Kidney (tissue), 13 donors: ENCODE measurements at regions not wholly inside any gene's neighbourhood (a gene's known extent, or its start where the extent isn't known, plus 50 kb on each side); places are given as distances from the start of the nearest gene placed in this dataset.
"Not testable (repeated sequence)": the region's sequence is repeated elsewhere in the genome, so short reads cannot be mapped to it uniquely, and the experiment has no call there.

Experiments used
- DNase-seq, 5 donors: peaks; one replicate each; pipeline ENCODE4 v3.0.0-alpha.2; 2013 to 2020
- FAIRE-seq: peaks from 2 replicates; lab custom pipeline; 2012; peaks lifted over from hg19 to GRCh38; lab: Jason Lieb, UNC
- H3K27ac ChIP-seq, 2 donors: one replicate each; pipeline ENCODE4 v1.7.0; 2013; ENCODE audit warnings: low read depth in 2 of 2, low read length in 2 of 2, inconsistent platforms in 1 of 2
- H3K27me3 ChIP-seq: one replicate; pipeline ENCODE4 v1.7.1; 2013; ENCODE audit warnings: low read length, inconsistent platforms; ENCODE audit not compliant: control insufficient read depth, insufficient read depth
- H3K36me3 ChIP-seq, 3 donors: one replicate each; pipeline versions ENCODE4 v1.7.0 to v1.7.1; 2013; ENCODE audit warnings: low read length in 3 of 3, control low read depth in 1 of 3, inconsistent platforms in 1 of 3; ENCODE audit not compliant: insufficient read depth in 3 of 3, control insufficient read depth in 2 of 3
- H3K4me1 ChIP-seq, 3 donors: one replicate each; pipeline versions ENCODE4 v1.7.0 to v1.7.1; 2013; ENCODE audit warnings: low read length in 3 of 3, inconsistent platforms in 1 of 3, low read depth in 1 of 3; ENCODE audit not compliant: control insufficient read depth in 2 of 3, insufficient read depth in 2 of 3
- H3K4me3 ChIP-seq, 3 donors: one replicate each; pipeline versions ENCODE4 v1.7.0 to v1.8.1; 2013; ENCODE audit warnings: low read length in 3 of 3, control low read depth in 1 of 3, inconsistent platforms in 1 of 3
- H3K9ac ChIP-seq, 3 donors: one replicate each; pipeline versions ENCODE4 v1.7.0 to v1.7.1; 2013; ENCODE audit warnings: low read length in 3 of 3, control low read depth in 1 of 3, inconsistent platforms in 1 of 3
- H3K9me3 ChIP-seq, 3 donors: one replicate each; pipeline versions ENCODE4 v1.7.0 to v1.7.1; 2013; ENCODE audit warnings: low read length in 3 of 3, control low read depth in 1 of 3, inconsistent platforms in 1 of 3; ENCODE audit not compliant: control insufficient read depth in 2 of 3, insufficient read depth in 1 of 3
- CTCF ChIP-seq: IDR thresholded peaks from 3 replicates; pipeline ENCODE4 v1.5.1; 2012; ENCODE audit warnings: mild to moderate bottlenecking, moderate library complexity, borderline replicate concordance; ENCODE audit not compliant: insufficient read depth; ENCODE audit errors: extremely low read depth
- intact Hi-C: fragments of 100-400 bp; cut with DNase I; formaldehyde crosslinking; loops from one replicate; pipeline ENCODE4 v1.11.1; 2022
- donor health status: control.
- donor health status: control.
- donor health status: control.
- donor health status: control.
- donor health status: control.
- donor health status: DM: yes; HTN: yes; CAD: no.
- donor health status: Normal renal cell carcinoma (clear cell type).

- no peak overlapping the region for H3K27ac ChIP-seq
- no peak for DNase-seq
- no peaks in the 10 kb centered on the region for H3K27me3 ChIP-seq
- no peaks in the 10 kb centered on the region for H3K36me3 ChIP-seq
- intact Hi-C loops: no loop called here
- no peaks in the 10 kb centered on the region for H3K9me3 ChIP-seq
- no peak for FAIRE-seq
- H3K4me1 ChIP-seq: no peaks in the 10 kb centered on the region
- no peak for TF ChIP-seq CTCF
- H3K4me3 ChIP-seq: no peak overlapping the region
- H3K9ac ChIP-seq: no peak overlapping the region
Observed at GRCh38 chr3:110423276-110423675, 648.3 kb upstream of the NECTIN3 start.

- Histone ChIP-seq H3K27me3 (no peaks in the 10 kb centered on the region), H3K4me1 (no peaks in the 10 kb centered on the region), H3K9ac (no peak overlapping the region), H3K9me3 (no peaks in the 10 kb centered on the region), H3K27ac (no peak overlapping the region), H3K4me3 (no peak overlapping the region), H3K36me3 (no peaks in the 10 kb centered on the region)
- no peak for FAIRE-seq
- TF ChIP-seq CTCF: no peak
- DNase-seq: no peak
- intact Hi-C loops: no loop called here
Observed at GRCh38 chr3:110430146-110430545, 641.5 kb upstream of the NECTIN3 start.

GRCh38 chr3:110436209-110436608 lies 635.4 kb upstream of the NECTIN3 start:
- FAIRE-seq (no peak), DNase-seq (no peak)
- H3K27ac ChIP-seq: no peak overlapping the region
- H3K4me1 ChIP-seq: no peaks in the 10 kb centered on the region
- H3K27me3 ChIP-seq: no peaks in the 10 kb centered on the region
- no peak overlapping the region for H3K4me3 ChIP-seq
- H3K36me3 ChIP-seq: no peaks in the 10 kb centered on the region
- intact Hi-C loops: no loop called here
- no peak for TF ChIP-seq CTCF
- H3K9me3 ChIP-seq: no peaks in the 10 kb centered on the region
- no peak overlapping the region for H3K9ac ChIP-seq

- H3K4me1 ChIP-seq, H3K27me3 ChIP-seq, H3K36me3 ChIP-seq, H3K4me3 ChIP-seq, FAIRE-seq, H3K9me3 ChIP-seq, H3K9ac ChIP-seq, DNase-seq, intact Hi-C loops, H3K27ac ChIP-seq: not testable (repeated sequence)
Observed at GRCh38 chr3:110440066-110440653, 631.5 kb upstream of the NECTIN3 start.
